K562 (cell line): ENCODE measurements at regions not wholly inside any gene's neighbourhood (a gene's known extent, or its start where the extent isn't known, plus 50 kb on each side); places are given as distances from the start of the nearest gene placed in this dataset.

Experiments
- ATF1 ChIP-seq, 2 experiments: fragments of 450-650 bp in 1 of 2; IDR thresholded peaks; 2 replicates each; pipeline ENCODE4 v1.6.1; 2016; ENCODE audit warnings: missing compliant biosample characterization in 1 of 2, missing genetic modification characterization in 1 of 2
- FIP1L1 ChIP-seq: fragments of 200-400 bp; formaldehyde crosslinking; IDR thresholded peaks from 2 replicates; pipeline ENCODE4 v1.6.1; 2018; ENCODE audit warnings: mild to moderate bottlenecking, low read depth, low read length; ENCODE audit not compliant: poor library complexity, severe bottlenecking
- FOSL1 ChIP-seq: fragments of 200-800 bp; sonication (Bioruptor generic); conservative IDR thresholded peaks from 2 replicates; pipeline ENCODE4 v1.6.1; 2016; ENCODE audit warnings: missing genetic modification characterization, missing compliant biosample characterization
- FOXM1 ChIP-seq, 2 experiments: fragments of 450-650 bp in 1 of 2; sonication (generic) in 1 of 2; formaldehyde crosslinking in 1 of 2; IDR thresholded peaks; 2 replicates each; pipeline versions ENCODE4 v1.6.1 to v1.9.0; 2017 to 2022; ENCODE audit warnings: low read depth in 2 of 2, mild to moderate bottlenecking in 2 of 2, missing genetic modification reagents in 1 of 2, moderate library complexity in 1 of 2
- TF ChIP-seq, protein P1 (sequence below): sonication (generic); formaldehyde crosslinking; IDR thresholded peaks from 2 replicates; pipeline ENCODE4 v1.9.0; 2022; ENCODE audit warnings: mild to moderate bottlenecking, missing genetic modification reagents

DNA sequence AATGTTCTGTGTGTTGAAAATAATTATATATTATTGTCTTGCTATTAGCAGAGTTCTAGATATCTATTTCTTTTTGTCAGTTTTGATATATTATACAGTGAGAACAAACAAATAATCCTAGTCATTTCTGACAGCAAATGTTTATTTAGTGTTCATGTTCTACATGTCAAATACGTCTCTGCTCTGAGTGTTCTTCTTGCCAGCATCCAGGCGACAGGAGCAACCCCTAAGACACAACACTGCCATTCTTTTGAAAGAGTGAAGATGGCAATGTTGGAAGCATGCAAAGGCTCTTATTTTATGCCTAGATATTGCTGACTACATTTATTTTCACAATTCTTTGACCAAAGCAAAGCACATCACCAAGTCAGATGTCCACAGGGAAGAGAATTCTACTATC is 1556.6 kb upstream of the TMEFF2 start:
- TF ChIP-seq FOSL1 (no peak), ATF1 (CRISPR knock-in tag; IDR thresholded peaks at IDR 0.05) (no peak), ATF1 (tag; IDR thresholded peaks at IDR 0.05) (no peak), FOXM1 (IDR thresholded peaks at IDR 0.05; ENCODE audit: low read depth) (no peak), FOXM1 (CRISPR knock-in tag; IDR thresholded peaks at IDR 0.05; ENCODE audit: low read depth) (no peak), FIP1L1 (no peak)
- TF ChIP-seq, protein P1, sequence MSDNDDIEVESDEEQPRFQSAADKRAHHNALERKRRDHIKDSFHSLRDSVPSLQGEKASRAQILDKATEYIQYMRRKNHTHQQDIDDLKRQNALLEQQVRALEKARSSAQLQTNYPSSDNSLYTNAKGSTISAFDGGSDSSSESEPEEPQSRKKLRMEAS (CRISPR knock-in tag): no peak
